ENCODE measurements at regions not wholly inside any gene's neighbourhood (a gene's known extent, or its start where the extent isn't known, plus 50 kb on each side); places are given as distances from the start of the nearest gene placed in this dataset.

- TF ChIP-seq GATA2 (IDR thresholded peaks at IDR 0.05; ENCODE audit: low read depth, low read length), result no peak
- no peak for TF ChIP-seq GATA3 (IDR thresholded peaks at IDR 0.05; ENCODE audit: low read depth, low read length)
Observed at GRCh38 chr10:28248092-28248491, 54.8 kb downstream of the MPP7 start.
